ENCODE measurements at regions not wholly inside any gene's neighbourhood (a gene's known extent, or its start where the extent isn't known, plus 50 kb on each side); places are given as distances from the start of the nearest gene placed in this dataset.

DNA sequence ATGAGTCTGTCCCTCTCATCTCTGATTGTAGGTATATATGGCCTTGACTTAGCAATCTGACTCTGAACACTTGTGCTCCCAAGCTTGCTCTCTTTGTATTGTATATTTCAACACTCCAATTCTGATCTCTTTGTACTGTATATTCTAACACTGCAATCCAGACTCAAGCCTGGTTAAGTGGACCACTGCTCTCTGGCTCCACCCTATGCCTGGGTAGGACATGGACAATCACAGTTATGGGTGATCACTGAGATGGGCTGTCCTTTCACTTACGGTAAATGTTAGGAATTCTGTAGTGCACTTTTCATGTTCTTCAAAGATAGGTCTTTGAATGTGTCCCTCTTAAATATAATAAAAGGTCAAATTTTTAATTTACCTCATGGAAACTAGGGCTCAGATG is 165.1 kb downstream of the TLR4 start:
- TF ChIP-seq, protein P1, sequence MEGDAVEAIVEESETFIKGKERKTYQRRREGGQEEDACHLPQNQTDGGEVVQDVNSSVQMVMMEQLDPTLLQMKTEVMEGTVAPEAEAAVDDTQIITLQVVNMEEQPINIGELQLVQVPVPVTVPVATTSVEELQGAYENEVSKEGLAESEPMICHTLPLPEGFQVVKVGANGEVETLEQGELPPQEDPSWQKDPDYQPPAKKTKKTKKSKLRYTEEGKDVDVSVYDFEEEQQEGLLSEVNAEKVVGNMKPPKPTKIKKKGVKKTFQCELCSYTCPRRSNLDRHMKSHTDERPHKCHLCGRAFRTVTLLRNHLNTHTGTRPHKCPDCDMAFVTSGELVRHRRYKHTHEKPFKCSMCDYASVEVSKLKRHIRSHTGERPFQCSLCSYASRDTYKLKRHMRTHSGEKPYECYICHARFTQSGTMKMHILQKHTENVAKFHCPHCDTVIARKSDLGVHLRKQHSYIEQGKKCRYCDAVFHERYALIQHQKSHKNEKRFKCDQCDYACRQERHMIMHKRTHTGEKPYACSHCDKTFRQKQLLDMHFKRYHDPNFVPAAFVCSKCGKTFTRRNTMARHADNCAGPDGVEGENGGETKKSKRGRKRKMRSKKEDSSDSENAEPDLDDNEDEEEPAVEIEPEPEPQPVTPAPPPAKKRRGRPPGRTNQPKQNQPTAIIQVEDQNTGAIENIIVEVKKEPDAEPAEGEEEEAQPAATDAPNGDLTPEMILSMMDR (conservative IDR thresholded peaks at IDR 0.05 in 1 of 2, IDR thresholded peaks at IDR 0.05 in 1 of 2; ENCODE audit: low read depth in 1 of 2, low read length in 2 of 2), result no peak
- TF ChIP-seq EZH2 (IDR thresholded peaks at IDR 0.05; ENCODE audit: low read length, missing control alignments), result no peak
